SKM-1 (cell line): ENCODE measurements at regions not wholly inside any gene's neighbourhood (a gene's known extent, or its start where the extent isn't known, plus 50 kb on each side); places are given as distances from the start of the nearest gene placed in this dataset.

Experiments used
- DNase-seq: peaks from one replicate; lab custom pipeline; 2025; ENCODE audit not compliant: unreplicated experiment; lab: John Stamatoyannopoulos, UW

DNA sequence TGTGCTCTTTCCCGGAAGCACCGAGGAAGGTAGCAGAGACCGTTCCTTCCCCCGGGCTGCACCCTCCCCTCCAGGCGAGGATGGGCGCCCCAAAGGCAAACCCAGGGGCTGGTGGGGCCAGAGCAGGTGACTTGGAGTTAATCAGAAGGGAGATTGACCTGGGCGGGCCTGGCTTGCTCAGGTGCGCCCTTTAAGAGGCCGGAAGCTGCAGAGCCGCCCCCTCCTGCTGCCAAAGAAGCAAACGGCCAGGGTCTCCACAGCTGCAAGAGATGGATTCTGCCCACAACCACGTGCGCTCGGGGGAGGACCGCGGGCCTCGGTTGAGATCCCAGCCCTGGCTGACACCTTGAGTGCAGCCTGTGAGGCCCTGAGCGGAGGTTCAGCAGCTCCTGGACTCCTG lies 218.2 kb upstream of the NAALADL2 start:
- no peak for DNase-seq

DNA sequence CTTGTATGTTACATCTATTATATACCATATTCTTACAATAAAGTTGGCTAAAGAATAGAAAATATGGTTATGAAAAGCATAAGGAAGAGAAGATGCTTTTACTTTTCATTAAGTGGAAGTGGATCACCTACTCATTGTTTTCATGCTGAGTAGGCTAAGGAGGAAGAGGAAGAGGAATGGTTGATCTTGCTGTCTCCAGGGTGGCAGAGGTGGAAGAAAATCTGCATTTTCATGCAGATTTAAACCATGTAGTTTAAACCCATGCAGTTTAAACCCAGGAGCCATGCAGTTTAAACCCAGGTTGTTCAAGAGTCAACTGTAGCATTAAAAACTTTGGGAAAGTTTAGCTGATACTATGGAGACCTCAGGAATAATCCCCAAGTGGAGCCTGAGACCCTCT lies 214.8 kb upstream of the NAALADL2 start:
- DNase-seq: no peak

DNA sequence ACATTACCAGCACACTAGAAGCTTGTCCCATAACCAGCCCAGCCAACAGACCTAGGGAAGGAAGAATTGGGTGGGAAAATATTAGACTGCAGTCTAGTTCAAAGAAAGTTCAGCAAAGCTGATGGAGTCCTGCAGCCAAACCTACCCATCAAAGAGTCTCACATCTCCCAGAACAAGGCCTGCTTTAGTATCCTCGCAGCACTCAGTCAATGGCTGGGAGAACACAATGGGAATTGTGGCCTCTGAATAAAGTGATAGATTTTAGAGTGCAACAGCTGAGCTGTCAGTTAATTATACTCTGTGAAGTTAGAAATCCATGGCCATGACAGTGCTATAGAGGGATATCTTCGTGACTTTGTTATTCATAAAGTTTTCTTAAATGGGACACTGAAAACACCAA lies 207.2 kb upstream of the NAALADL2 start:
- DNase-seq: no peak

DNA sequence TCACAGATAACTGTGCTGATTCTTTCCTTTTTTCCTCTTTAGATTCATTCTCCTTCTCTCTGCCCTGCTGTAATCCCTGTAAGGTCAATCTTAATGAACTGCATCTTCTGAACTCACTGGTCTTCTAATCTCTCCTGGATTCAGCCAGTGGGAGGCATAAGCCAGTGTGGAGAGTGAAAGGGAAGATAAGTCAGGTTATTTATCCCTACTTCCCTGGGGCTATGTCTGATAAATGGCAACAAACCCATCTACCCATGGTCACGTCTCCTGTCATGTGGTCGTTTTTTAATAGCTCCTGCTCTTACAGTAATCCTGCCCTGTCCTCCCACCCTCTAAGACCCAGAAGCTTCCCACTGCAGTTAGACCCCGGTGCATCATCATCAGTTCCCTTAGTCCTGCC lies 199.6 kb upstream of the NAALADL2 start:
- no peak for DNase-seq

DNA sequence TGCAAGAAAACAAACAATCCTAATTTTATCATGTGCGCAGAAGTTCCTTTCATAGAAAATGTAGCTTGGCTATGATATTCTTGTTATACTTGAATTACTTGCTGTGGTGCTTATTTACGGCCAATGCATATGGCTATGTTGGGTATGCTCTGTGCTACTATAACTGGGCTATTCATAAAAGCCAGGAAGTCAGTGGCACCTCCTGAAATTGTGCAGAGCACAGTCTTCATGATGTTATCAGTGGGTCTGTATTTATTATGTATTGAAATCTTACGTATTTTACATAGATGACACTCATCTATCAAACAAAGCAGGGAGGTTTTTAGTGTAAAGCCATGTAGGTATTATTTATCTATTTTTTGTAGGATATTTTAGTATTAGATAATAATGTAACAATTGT lies 196.5 kb upstream of the NAALADL2 start:
- no peak for DNase-seq

DNA sequence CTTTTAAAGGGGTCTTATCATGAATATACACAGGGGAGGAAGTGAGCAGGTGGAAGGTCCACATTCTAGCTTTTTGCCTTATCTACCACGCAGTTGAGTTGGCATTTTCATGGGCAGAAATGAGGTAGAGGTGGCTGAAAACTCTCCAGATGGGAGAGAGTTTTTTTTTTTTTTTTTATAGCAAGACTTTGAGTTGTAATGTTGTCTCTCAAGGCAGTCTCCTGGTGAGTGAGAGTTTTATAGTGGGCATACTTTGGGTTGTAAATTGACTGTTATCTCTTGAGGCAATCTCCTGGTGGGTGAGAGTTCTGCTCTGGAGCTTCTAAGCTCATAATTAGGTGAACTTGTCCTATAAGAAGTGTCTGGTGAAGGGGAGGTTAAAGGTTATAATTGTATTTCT lies 191.7 kb upstream of the NAALADL2 start:
- no peak for DNase-seq

DNA sequence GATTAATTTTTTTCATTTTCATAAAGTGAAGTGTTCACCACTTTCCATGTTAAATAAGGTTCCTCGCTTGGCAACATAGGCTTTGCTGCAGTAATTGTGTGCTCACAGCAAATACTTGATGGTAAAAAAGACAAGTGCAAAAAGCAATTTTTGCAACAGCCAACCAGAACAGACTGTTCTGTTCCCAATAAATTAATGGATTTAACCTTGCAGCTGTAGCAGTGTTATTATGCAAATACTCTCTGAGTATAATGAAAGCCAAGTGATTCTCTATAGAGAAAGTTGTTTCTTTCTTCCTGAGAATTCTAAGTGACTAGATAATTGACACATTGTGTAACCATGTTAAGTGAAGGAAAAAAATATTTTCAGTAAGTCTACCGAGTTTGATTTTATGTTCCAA lies 183.7 kb upstream of the NAALADL2 start:
- DNase-seq: no peak

DNA sequence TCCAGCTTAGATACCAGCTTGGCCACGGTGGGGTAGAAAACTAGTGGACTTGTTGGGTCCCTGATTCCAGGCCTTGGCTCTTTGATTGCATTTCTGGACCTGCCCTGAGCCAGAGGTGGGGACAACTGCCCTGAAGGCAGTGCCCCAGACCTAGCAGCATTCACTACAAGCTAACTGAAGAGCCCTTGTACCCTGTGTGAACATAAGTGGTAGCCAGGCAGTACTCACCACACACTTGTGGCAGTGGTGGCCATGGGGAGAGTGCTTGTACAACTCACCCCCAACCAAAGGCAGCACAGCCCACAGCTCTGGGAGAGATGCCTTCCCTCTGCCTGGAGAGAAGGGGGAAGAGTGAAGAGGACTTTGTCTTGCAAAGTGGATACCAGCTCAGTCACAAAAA lies 177.3 kb upstream of the NAALADL2 start:
- no peak for DNase-seq

DNA sequence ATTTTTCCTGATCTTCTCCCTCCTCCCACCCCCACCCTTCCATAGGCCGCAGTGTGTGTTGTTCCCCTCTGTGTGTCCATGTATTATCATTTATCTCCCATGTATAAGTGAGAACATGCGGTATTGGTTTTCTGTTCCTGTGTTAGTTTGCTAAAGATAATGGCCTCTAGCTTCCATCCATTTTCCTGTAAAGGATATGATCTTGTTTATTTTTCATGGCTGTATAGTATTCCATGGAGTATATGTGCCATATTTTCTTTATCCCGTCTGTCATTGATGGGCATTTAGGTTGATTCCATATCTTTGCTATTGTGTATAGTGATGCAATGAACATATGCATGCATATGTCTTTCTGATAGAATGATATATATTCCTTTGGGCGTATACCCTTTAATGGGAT lies 173.3 kb upstream of the NAALADL2 start:
- DNase-seq: no peak

DNA sequence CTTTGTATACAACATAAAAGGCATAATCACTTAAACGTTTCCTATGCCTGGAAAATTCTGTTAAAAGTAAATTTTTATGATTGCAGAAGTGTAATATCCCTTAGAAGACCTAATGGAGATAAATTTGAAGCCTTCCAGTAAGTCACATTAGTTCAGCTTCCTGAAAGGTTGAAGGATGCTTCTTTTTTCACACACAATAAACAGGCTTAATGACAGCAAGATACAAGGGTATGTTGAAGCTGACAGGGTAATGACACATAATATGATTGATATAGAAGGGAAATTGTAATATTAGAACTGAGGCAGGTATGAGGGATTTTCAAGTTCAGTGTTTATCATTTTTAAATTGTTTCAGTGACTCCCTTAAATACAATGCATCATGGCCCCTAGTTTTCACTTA lies 161.8 kb upstream of the NAALADL2 start:
- no peak for DNase-seq

DNA sequence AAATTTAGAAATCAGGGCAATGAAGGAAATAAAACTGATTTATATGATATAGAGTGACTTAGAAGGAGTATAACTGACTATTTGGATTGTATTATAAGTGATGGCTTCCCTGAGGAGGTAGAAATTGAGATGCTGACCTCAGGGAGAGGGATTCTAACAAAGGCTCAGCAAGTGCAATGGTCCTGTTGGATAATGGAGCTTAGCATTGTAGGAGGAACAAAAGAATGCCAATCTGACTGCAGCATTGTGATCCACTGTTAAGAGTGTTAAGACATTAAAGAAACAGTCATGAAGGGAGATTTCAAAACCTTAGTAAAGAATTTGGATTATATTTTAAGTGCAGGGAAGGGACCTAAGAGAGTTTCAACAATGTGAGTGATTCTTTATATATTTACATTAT lies 158.4 kb upstream of the NAALADL2 start:
- no peak for DNase-seq

DNA sequence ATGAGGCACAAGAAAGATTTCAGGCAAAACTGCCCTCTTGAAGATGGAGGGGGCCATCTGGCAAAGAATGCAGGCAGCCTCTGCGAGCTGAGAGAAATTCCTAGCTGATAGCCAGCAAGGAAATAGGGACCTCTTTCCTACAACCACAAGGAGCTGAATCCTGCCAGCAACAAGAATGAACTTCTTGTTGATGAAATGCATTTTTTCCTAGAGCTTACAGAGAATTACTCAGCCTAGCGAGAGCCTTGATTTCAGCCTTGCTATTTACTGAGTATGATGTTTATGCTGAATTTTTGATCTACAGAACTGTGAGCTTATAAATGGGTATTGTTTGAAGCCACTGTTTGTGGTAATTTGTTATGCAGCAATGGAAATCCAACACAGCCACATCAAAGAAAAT lies 148.5 kb upstream of the NAALADL2 start:
- DNase-seq: no peak

DNA sequence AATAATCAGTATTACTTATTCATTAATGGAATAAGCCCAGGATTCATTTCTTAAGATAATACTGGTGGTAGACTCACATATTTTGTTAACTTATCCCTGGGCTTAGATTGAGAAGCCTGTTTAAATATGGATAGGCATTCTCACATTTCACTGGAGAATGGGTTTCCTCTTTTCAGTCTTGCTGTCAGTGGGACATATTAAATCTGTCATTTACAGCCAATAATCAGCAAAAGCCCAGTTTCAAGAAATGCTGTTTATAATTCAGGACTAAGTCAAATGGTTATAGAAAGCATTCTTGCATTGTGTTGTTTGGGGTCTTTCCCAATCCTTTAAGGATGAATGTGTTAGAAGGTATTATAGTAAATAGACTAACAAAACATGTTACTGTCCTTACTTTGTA lies 143.7 kb upstream of the NAALADL2 start:
- no peak for DNase-seq

DNA sequence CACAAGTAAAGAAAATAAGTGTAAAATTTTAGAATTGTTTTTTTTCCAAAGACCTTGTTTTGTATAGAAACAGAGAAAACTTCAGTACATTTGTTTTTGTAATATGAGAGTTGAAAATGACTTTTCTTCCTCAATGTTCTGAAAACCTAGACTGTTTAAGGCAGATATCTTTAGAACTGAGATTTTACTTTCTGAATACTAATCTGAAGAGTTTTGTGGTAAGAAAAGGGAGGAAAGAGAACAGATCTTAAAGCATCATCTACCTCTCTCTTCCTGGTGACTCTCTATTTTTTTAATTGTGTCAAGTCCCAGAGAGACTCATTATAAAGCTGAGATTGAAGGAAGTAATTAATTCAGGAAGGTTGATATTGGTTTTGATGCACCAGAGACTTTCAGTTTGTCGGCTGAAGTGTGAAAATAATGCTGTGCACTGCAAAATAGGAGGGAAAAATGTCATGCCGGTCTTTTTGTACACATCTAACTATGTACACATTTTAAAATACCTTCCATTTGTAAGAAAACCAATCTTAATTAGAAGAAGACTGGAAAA lies 142.1 kb upstream of the NAALADL2 start:
- no peak for DNase-seq

DNA sequence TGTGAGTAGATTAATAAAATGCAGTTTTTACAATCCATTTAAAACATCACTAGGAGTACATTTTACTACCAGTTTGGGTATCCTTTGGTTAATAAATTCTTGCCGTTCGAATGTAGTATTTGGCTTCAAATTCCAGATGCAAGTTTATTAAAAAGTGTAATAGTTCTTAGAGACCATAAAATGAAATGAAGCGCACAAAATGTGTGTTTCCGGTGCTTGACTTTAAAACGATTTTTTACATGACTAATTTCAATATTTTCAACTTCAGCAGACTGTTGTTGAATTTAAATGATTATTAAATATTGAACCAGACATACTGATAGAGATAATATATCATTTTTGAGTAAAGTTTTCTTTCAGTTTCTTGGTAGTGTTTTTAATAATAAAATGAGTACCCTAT lies 138.4 kb upstream of the NAALADL2 start:
- DNase-seq: no peak

DNA sequence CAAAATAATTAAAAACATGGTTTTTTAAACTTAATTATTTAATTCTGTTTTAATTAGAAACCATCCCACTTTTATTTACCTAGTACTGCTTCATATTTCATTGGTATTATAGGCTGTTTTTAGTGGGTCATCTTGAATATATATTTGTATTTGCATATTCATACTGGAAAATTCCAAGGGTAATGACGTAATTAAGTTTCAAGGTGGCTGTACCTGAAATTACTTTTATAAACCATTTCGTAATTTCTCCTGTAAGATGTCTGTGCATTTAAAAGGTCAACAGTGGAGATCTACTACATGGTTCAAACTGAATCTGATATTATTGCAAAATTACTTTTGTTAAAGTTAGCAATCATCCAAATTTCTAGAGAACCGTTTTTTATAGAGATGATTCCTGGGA lies 133.8 kb upstream of the NAALADL2 start:
- DNase-seq: no peak

DNA sequence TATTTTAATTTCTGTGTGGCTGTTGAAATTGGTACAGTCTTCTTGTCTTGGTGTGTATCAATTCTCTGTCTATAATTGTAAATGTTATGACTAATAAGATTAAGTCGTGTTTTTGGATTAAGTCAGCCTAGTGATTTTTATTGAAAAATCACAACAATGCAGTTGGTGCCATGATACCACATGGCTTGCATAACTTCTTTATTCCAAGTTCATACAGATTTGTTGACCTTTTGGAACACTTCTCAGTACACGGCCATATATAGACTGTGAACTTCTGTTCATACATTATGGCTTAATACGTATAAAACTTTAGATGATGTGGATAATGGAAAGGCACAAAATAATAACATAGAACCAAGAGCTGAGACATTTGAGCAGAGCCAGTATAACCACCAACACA lies 121.2 kb upstream of the NAALADL2 start:
- no peak for DNase-seq

DNA sequence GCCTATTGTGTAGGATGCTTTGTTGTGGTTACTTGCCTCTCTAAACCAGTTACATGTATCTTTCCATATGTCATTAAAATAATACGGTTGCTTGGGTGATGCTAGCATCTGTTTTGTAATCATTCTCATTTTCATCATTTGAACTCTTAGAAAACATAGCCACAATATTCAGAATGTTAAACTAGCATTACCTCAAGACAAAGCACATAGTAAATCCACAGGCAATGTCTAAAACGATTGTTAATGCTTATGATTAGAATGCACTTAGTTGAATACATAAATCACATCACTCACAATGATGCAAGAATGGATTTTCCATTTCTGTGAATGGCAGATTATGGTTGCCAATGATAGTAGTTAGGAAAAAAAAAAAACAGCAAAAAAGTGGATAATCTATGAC lies 110.0 kb upstream of the NAALADL2 start:
- DNase-seq: no peak

DNA sequence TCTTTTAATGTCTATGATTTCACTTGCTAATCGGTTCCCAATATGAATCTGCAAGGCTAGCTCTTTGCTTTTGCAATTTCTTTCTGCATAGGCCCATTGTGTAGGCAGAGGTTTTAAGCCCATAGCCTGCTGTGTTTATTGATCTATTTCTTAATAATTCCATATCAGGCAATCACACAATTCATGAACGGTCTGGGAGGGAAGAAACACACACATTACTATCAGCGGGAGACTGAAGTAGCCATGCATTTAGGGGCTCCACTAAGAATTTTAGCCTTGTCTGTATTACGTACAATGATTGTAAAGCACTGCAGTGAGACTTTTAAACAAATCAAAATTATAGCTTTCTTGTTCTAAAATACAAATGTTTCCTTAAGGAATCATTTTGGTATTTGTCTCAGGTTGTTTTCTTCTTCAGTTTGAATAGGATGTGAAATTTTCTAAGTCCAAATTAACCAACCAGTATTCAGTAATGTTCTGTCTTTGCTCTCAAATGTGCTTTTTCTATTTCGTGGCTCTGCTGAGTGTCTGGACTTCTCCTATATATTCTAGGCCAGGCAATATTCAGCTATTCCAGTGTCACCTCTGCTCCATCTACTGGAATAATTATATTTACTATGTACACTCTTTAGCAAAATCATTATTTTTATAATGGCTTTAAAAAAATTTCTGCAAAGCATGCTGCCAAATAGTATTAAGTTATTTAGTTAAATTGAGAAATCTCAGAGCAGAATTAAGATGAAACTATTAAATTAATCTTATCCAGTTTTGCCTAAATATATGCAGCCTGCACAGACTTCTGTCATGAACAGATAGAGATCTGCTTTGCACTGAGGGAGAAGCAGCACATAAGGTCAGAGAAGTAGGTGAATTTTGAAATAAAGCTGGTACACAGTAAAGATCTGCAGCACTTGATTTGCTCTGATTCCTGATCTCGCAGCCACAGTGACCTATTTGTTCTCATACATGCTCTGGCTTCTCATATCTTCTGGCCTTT lies 103.0 kb upstream of the NAALADL2 start:
- DNase-seq: no peak

DNA sequence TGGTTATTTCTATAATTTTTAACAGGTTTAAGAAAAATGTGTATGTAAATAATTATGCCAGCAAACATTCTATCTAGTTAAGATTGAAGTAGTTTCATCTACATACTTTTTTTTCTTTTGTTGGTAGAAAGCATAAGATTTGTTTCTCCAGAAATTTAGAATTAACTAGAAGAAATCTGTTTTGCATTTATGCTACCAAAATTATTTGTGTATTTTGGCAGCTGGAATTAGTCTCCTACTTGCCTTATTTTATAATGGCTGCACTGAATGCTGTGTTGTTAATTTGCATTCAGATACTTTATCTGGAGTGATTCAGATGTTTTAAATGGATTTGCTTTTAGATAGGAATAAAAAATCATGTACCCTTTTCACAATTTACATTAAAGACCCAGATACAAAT lies 100.2 kb upstream of the NAALADL2 start:
- no peak for DNase-seq

DNA sequence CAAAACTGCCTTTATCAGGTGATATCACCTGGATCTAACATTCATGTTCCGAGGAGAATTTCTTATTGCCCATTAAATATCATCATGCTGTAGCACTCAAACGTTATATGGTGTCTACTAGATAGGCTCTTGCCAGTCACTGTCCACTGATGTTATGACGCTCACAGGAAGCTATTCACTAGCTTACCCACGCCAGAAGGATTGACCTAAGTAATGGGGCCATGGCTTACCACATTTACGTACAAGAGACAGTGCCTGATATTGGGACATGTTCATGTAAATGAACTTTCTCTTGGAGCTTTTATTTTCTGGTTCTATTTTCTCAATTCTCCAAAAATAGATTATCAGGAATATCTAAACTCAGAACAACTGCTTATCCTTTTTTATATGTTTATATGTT lies 91.7 kb upstream of the NAALADL2 start:
- DNase-seq: no peak

DNA sequence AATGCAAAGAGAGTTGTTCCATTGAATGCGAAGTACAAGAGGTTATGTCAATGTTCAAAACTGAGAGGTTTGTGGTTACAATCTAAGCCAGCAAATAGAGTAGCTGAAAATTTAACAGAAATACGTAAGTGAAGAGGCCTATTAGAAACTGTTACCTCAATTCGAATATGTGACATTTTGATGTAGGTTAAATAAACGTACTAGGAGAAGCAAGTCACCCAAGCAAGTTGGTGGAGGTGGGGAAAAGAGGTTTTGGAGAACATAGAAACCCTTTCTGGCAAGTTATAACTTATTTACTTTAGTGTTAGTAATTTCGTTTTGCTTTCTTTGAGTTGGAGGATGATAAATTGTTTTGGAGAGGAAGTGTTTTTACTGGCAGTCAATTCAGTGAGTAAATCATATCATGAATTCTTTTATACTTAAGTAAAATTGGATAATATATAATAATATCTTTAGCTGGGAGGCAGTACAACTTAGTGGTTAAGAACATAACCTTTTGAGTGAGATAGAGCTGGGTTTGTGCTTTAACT lies 91.2 kb upstream of the NAALADL2 start:
- DNase-seq: no peak

DNA sequence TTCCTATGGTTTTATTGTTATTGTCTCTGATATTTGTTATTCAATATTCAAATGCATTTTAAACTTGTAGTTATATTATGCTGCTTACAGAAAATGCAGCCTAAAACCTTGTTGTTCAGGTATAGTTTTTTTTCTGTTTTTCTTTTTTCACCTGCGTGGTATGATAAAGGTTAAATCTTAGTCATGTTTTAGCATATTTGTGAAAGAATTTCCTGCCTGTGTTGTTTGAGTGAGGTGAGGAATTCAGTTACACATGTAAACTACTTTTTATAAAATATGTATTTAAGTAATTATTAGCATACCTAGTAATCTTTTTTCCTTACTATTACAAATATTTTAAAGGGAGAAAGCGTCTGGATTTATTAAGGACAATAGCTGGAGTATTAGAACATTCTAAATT lies 90.0 kb upstream of the NAALADL2 start:
- DNase-seq: no peak
